ENCODE measurements at regions not wholly inside any gene's neighbourhood (a gene's known extent, or its start where the extent isn't known, plus 50 kb on each side); places are given as distances from the start of the nearest gene placed in this dataset.
A peak's percentile ranks its signal among the peaks of the same experiment; 100 is the strongest.
"Not testable (repeated sequence)": the region's sequence is repeated elsewhere in the genome, so short reads cannot be mapped to it uniquely, and the experiment has no call there.

GRCh38 chr3:194251007-194251406, 100.1 kb downstream of the CPN2 start:
- DNase-seq = no peak

GRCh38 chr3:194251461-194251860, 99.7 kb downstream of the CPN2 start:
- no peak for DNase-seq

- DNase-seq = no peak
Observed at GRCh38 chr3:194251891-194252560, 99.1 kb downstream of the CPN2 start.

- DNase-seq = no peak
Observed at GRCh38 chr3:194253270-194253669, 97.9 kb downstream of the CPN2 start.

- no peak for DNase-seq
Observed at GRCh38 chr3:194254040-194254439, 97.1 kb downstream of the CPN2 start.

- DNase-seq = peak; percentile 85
Observed at GRCh38 chr3:194255252-194256039, 95.7 kb downstream of the CPN2 start.

GRCh38 chr3:194256040-194256945, 94.8 kb downstream of the CPN2 start:
- DNase-seq = no peak

- no peak for DNase-seq
Observed at GRCh38 chr3:194257151-194257621, 93.9 kb downstream of the CPN2 start.

- no peak for DNase-seq
Observed at GRCh38 chr3:194257916-194258668, 93.0 kb downstream of the CPN2 start.

GRCh38 chr3:194259982-194260766, 91.0 kb downstream of the CPN2 start:
- DNase-seq = no peak

GRCh38 chr3:194261581-194262063, 89.5 kb downstream of the CPN2 start:
- no peak for DNase-seq

- DNase-seq = no peak
Observed at GRCh38 chr3:194262176-194262924, 88.8 kb downstream of the CPN2 start.

GRCh38 chr3:194262925-194263305, 88.2 kb downstream of the CPN2 start:
- no peak for DNase-seq

GRCh38 chr3:194264631-194265504, 86.3 kb downstream of the CPN2 start:
- not testable (repeated sequence) for DNase-seq

- no peak for DNase-seq
Observed at GRCh38 chr3:194265505-194265892, 85.6 kb downstream of the CPN2 start.

- no peak for DNase-seq
Observed at GRCh38 chr3:194265996-194266964, 84.8 kb downstream of the CPN2 start.

- DNase-seq = no peak
Observed at GRCh38 chr3:194267744-194268653, 83.1 kb downstream of the CPN2 start.

Data from KG1 (cell line).